C4-2B (cell line): ENCODE measurements at regions not wholly inside any gene's neighbourhood (a gene's known extent, or its start where the extent isn't known, plus 50 kb on each side); places are given as distances from the start of the nearest gene placed in this dataset.

Experiments
- CTCF ChIP-seq: fragments of 450-650 bp; conservative IDR thresholded peaks from 2 replicates; pipeline ENCODE4 v1.5.1; 2017; ENCODE audit warnings: mild to moderate bottlenecking
- ZFX ChIP-seq: fragments of 450-650 bp; IDR thresholded peaks from 2 replicates; pipeline ENCODE4 v1.6.1; 2017

GRCh38 chr22:22817468-22818201 lies 70.0 kb upstream of the IGLL5 start:
- TF ChIP-seq CTCF, result no peak; the same call in 1 of the 2 replicates
- TF ChIP-seq ZFX, result no peak
